SH-SY5Y (cell line): ENCODE measurements at regions not wholly inside any gene's neighbourhood (a gene's known extent, or its start where the extent isn't known, plus 50 kb on each side); places are given as distances from the start of the nearest gene placed in this dataset.
A peak's percentile ranks its signal among the peaks of the same experiment; 100 is the strongest.

Source experiments
- GATA2 ChIP-seq: IDR thresholded peaks from 2 replicates; pipeline ENCODE4 v1.6.1; 2011; ENCODE audit warnings: mild to moderate bottlenecking, low read depth, low read length
- GATA3 ChIP-seq: IDR thresholded peaks from 2 replicates; pipeline ENCODE4 v1.6.1; 2011; ENCODE audit warnings: low read depth, mild to moderate bottlenecking, low read length, moderate library complexity

GRCh38 chr3:71973274-71974030, 188.5 kb upstream of the PROK2 start:
- TF ChIP-seq GATA2 (no peak), GATA3 (no peak)

GRCh38 chr3:71972031-71972430, 187.1 kb upstream of the PROK2 start:
- TF ChIP-seq GATA3 (no peak), GATA2 (no peak)

GRCh38 chr3:71968544-71968943, 183.6 kb upstream of the PROK2 start:
- no peak for TF ChIP-seq GATA2
- TF ChIP-seq GATA3 = no peak

GRCh38 chr3:71966185-71966584, 181.2 kb upstream of the PROK2 start:
- TF ChIP-seq GATA2 (no peak), GATA3 (no peak)

- TF ChIP-seq GATA3 = no peak
- TF ChIP-seq GATA2 = no peak
Observed at GRCh38 chr3:71964170-71964569, 179.2 kb upstream of the PROK2 start.

GRCh38 chr3:71962561-71963240, 177.8 kb upstream of the PROK2 start:
- no peak for TF ChIP-seq GATA2
- no peak for TF ChIP-seq GATA3

GRCh38 chr3:71961891-71962290, 176.9 kb upstream of the PROK2 start:
- TF ChIP-seq GATA3 (no peak), GATA2 (no peak)

- no peak for TF ChIP-seq GATA2
- TF ChIP-seq GATA3 = no peak
Observed at GRCh38 chr3:71961378-71961777, 176.4 kb upstream of the PROK2 start.

- TF ChIP-seq GATA2 = no peak
Observed at GRCh38 chr3:71958533-71958932, 173.6 kb upstream of the PROK2 start.

GRCh38 chr3:71956716-71957115, 171.8 kb upstream of the PROK2 start:
- TF ChIP-seq GATA3 (no peak), GATA2 (no peak)

- TF ChIP-seq GATA2 (no peak), GATA3 (no peak)
Observed at GRCh38 chr3:71956069-71956340, 171.1 kb upstream of the PROK2 start.

GRCh38 chr3:71955240-71956068, 170.5 kb upstream of the PROK2 start:
- TF ChIP-seq GATA3 = 0 out of 2 replicates have a peak, but pooled peaks have one; percentile 32
- peak; percentile 90 for TF ChIP-seq GATA2

- TF ChIP-seq GATA2 (no peak), GATA3 (no peak)
Observed at GRCh38 chr3:71951842-71952241, 166.9 kb upstream of the PROK2 start.

GRCh38 chr3:71951361-71951760, 166.4 kb upstream of the PROK2 start:
- TF ChIP-seq GATA3 (no peak), GATA2 (no peak)

- TF ChIP-seq GATA2 (no peak), GATA3 (no peak)
Observed at GRCh38 chr3:71949442-71949841, 164.5 kb upstream of the PROK2 start.
